GM12873 (cell line): ENCODE measurements at regions not wholly inside any gene's neighbourhood (a gene's known extent, or its start where the extent isn't known, plus 50 kb on each side); places are given as distances from the start of the nearest gene placed in this dataset.

Experiments used
- CTCF ChIP-seq: IDR thresholded peaks from 2 replicates; pipeline ENCODE4 v1.5.1; 2012; ENCODE audit warnings: low read depth, mild to moderate bottlenecking, moderate library complexity, low read length, control low read depth; ENCODE audit not compliant: insufficient read depth; ENCODE audit errors: missing control alignments

- no peak for TF ChIP-seq CTCF
Measured at GRCh38 chr17:43333433-43333943, 65.3 kb upstream of the ARL4D start.

GRCh38 chr17:43332230-43332629, 66.6 kb upstream of the ARL4D start:
- no peak for TF ChIP-seq CTCF

- TF ChIP-seq CTCF, result no peak
Measured at GRCh38 chr17:43330876-43331639, 67.7 kb upstream of the ARL4D start.

- no peak for TF ChIP-seq CTCF
Measured at GRCh38 chr17:43329183-43329582, 69.6 kb upstream of the ARL4D start.

- TF ChIP-seq CTCF, result no peak
Measured at GRCh38 chr17:43328650-43329049, 70.1 kb upstream of the ARL4D start.

- TF ChIP-seq CTCF, result no peak
Measured at GRCh38 chr17:43327834-43328420, 70.9 kb upstream of the ARL4D start.

- no peak for TF ChIP-seq CTCF
Measured at GRCh38 chr17:43327421-43327820, 71.4 kb upstream of the ARL4D start.
